NB4 (cell line): ENCODE measurements at regions not wholly inside any gene's neighbourhood (a gene's known extent, or its start where the extent isn't known, plus 50 kb on each side); places are given as distances from the start of the nearest gene placed in this dataset.

Experiments
- POLR2A ChIP-seq: IDR thresholded peaks from 2 replicates; pipeline ENCODE4 v1.6.1; 2011; ENCODE audit warnings: mild to moderate bottlenecking; ENCODE audit not compliant: insufficient read length; ENCODE audit errors: extremely low read depth
- TF ChIP-seq, protein P1 (sequence below): IDR thresholded peaks from one replicate; pipeline ENCODE4 v1.5.1; 2012; ENCODE audit warnings: low read depth, low read length

DNA sequence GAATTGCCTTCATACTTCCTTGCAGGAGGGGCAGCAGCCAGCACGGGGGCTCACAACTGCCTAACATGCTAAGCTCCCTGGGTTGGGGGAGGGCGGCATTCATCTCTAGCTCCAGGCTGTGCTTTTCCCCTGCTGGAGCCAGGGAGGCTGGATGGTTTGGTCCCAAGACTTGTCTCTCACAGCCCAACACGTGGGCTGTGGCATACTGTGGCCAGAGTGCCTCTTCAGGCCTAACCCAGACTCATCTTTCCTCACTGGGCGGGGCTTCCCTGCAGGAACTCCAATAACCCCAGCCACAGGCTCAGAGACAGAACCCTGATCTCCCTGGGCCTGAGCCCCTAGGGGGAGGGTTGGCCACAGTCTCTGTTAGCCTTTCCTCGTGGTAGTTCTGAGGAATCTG, 121.9 kb upstream of the PLET1 start:
- no peak for TF ChIP-seq POLR2A
- TF ChIP-seq, protein P1, sequence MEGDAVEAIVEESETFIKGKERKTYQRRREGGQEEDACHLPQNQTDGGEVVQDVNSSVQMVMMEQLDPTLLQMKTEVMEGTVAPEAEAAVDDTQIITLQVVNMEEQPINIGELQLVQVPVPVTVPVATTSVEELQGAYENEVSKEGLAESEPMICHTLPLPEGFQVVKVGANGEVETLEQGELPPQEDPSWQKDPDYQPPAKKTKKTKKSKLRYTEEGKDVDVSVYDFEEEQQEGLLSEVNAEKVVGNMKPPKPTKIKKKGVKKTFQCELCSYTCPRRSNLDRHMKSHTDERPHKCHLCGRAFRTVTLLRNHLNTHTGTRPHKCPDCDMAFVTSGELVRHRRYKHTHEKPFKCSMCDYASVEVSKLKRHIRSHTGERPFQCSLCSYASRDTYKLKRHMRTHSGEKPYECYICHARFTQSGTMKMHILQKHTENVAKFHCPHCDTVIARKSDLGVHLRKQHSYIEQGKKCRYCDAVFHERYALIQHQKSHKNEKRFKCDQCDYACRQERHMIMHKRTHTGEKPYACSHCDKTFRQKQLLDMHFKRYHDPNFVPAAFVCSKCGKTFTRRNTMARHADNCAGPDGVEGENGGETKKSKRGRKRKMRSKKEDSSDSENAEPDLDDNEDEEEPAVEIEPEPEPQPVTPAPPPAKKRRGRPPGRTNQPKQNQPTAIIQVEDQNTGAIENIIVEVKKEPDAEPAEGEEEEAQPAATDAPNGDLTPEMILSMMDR = no peak
